HepG2 (cell line): ENCODE measurements at regions not wholly inside any gene's neighbourhood (a gene's known extent, or its start where the extent isn't known, plus 50 kb on each side); places are given as distances from the start of the nearest gene placed in this dataset.

ENCODE experiments used
- EZH2 ChIP-seq: conservative IDR thresholded peaks from 2 replicates; pipeline ENCODE4 v1.6.1; 2012; ENCODE audit warnings: mild to moderate bottlenecking, low read depth, low read length, moderate library complexity
- MAFF ChIP-seq: IDR thresholded peaks from 2 replicates; pipeline ENCODE4 v1.6.1; 2011; ENCODE audit warnings: low read depth, low read length, improper control_type of control experiment
- ZBTB7A ChIP-seq: sonication (generic); formaldehyde crosslinking; IDR thresholded peaks from 2 replicates; pipeline ENCODE4 v1.8.0; 2022; ENCODE audit warnings: mild to moderate bottlenecking, missing genetic modification reagents

GRCh38 chr2:123163398-123163797 lies 861.7 kb upstream of the CNTNAP5 start:
- TF ChIP-seq MAFF (no peak), EZH2 (no peak), ZBTB7A (no peak)
